NCI-H2081 treated with DMSO at 0.1 percent for 48 hours (cell line): ENCODE measurements at regions not wholly inside any gene's neighbourhood (a gene's known extent, or its start where the extent isn't known, plus 50 kb on each side); places are given as distances from the start of the nearest gene placed in this dataset.
"Not testable (repeated sequence)": the region's sequence is repeated elsewhere in the genome, so short reads cannot be mapped to it uniquely, and the experiment has no call there.

ENCODE experiments used
- DNase-seq: peaks from one replicate; lab custom pipeline; 2025; lab: John Stamatoyannopoulos, UW

DNA sequence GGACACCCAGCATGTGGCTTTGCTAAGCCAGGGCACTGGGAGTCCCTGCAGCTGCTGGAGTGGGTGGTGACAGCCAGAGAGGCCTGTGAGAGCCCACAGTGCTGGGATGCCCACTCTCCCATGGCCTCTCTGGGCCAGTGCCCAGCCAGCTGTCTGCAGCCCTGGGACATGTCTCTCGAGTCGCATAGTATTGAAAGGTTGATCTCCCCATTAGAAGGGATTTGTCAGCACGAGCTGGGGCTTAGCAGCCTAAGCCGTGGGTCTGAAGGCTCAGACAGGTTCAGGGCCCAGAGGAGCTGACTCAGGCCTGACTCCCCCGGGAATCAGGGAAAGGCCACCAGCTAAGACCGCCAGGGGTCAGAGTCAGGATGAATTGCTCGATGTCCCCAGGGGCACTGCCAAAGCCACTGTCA is 53.5 kb downstream of the FOXD2 start:
- DNase-seq: no peak

GRCh38 chr1:47495176-47495713 is 57.4 kb downstream of the FOXD2 start:
- DNase-seq: no peak

- DNase-seq: no peak
These were observed 60.7 kb downstream of the FOXD2 start for GRCh38 chr1:47498551-47498950.

GRCh38 chr1:47501069-47501468 is 63.2 kb downstream of the FOXD2 start:
- DNase-seq: no peak

DNA sequence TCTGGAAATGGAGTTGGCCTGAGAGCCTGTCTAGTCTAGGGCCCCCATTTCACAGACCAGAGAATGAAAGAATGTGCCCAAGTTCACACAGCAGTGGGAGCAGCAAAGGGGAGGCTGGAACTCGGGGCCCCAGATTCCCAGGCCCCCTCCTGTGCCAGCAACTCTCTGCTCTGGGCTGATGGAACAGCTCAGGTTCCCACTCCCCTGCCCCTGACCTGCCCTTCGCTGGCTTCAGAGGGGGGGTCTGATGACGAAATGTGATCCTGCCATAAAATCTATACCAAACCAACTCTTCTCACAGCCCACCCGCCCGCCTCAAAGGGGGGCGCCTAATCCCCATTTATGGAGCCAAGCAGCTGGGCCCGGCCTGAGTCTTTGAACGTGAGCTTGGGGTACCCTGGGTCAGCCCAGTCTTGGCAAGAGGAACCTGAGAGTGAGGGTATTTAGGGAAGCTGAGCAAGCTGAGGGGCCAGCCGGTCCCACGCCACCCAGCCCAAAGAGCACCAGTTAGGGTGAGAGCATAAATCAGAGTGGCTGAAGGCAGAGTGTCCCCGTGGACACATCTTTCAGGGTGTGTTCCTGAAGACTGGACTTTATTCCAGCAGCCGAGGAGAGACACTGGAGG is 65.0 kb downstream of the FOXD2 start:
- DNase-seq: no peak

DNA sequence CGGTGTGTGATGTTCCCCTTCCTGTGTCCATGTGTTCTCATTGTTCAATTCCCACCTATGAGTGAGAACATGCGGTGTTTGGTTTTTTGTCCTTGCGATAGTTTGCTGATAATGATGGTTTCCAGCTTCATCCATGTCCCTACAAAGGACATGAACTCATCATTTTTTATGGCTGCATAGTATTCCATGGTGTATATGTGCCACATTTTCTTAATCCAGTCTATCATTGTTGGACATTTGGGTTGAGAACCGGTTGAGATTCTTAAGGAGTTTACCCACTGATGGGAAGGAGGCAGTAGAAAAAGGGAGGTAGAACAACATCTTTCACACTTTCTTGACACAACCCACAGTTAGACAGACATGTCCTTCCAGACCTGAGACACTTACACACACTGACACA is 67.0 kb downstream of the FOXD2 start:
- DNase-seq: not testable (repeated sequence)

DNA sequence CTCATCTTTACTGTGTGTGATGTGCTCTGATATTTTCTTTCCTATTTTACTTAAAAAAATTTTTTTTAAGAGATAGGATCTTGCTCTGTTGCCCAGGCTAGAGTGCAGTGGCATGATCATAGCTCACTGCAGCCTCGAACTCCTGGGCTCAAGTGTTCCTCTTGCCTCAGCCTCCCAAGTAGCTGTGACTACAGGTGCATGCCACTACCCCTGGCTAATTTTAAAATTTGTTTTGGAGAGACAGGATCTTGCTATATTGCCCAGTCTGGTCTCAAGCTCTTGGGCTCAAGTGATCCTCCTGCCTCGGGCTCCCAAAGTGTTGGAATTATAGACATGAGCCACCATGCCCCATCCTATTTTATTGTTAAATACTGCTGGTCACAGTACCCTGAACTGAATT is 67.4 kb downstream of the FOXD2 start:
- no peak for DNase-seq

- DNase-seq: no peak
These were observed 68.2 kb downstream of the FOXD2 start for GRCh38 chr1:47506053-47506452.

- DNase-seq: no peak
These were observed 69.3 kb downstream of the FOXD2 start for GRCh38 chr1:47507144-47507543.

DNA sequence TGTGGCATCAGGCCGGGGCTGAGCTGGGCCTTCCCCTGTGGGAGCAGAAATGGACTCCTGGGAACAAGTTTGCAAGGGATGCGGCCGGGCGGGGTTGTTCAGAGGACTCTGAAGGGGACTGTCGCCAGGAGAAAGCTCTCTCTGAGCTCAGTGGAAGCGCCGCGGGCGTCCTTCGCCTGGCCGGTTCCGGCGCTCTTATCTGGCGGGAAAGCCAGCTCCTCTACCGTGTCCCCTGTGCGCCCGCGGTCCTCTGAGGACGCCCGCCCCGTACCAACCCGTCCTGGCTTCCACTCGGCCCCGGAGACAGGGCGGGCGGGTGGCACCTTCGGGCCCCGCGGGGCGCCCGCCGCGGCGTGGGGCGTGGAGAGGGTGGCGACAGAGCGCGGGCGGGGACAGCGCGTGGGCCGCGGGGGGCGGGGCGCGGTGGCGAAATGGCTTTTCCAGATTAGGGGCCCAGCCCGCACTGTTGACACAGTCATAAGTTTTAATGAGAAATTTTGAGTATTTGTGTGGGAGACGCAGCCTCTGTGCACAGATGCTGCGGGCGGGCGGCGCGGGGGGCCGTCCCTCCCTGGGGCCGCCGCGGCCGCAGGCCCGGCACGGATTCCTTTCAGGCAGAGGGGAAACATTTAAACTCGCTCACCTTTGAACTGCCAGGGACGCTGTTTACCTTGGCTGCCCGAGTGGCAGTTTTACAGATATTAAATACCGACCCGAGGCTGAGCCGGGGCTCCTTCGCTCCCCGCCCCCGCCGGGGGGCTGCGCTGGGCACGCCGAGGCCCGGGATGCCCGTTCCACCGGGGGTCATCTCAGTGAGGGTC is 70.2 kb downstream of the FOXD2 start:
- DNase-seq: no peak

DNA sequence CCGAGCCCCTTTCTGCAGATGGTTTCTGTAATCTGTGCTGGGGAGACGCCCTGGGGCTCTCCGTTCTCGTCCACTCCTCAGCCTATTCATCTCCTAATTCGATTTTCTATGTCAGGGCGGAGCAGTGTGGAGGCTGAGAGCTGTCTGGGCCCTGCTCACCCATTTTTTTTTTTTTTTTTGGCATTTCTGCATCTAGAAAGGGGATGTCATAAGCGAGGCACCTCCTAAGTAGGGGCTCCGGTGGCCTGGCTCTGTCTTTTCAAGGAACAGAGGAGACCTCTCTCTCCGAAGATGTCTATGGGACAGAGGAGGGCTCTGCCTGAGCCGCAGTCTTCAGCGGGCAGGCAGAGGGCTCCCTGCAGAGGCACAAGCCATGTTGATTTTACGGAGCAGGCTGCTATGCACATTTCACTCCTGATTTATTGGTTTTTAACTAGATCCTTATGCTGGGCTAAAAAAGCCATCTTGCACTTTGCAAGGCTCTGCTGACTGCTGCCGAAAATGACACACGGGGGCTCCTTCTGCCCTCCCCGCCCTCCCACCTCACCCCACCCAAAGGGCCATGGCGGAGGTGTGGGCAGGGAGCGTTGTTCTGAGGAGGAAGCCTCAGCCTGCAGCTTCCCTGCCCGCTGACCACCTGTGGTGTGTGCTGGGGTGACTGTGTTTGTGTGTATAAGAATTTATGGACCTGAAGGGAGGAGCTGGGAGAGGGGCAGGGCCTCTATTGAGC is 71.0 kb downstream of the FOXD2 start:
- DNase-seq: no peak

GRCh38 chr1:47510282-47510811 is 72.5 kb downstream of the FOXD2 start:
- DNase-seq: no peak

DNA sequence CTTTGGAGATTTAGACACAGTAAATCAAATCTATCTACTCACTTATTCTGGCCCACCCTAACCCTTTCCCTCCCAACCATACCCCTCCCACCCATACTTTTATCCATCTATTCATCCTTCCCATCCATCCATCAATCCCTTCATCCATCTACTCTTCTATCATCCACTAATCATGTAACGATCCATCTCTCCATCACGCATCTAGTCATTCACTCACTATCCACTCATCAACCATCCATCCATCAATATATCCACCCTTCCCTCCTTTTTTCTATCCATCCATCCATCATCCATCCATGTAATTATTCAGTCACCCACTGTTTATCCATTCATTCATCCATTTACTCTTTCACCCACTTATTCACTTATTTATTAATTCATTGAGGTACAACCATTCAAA is 74.0 kb downstream of the FOXD2 start:
- DNase-seq: no peak

- no peak for DNase-seq
These were observed 75.5 kb downstream of the FOXD2 start for GRCh38 chr1:47513393-47513792.

- no peak for DNase-seq
These were observed 76.4 kb downstream of the FOXD2 start for GRCh38 chr1:47514229-47514628.

DNA sequence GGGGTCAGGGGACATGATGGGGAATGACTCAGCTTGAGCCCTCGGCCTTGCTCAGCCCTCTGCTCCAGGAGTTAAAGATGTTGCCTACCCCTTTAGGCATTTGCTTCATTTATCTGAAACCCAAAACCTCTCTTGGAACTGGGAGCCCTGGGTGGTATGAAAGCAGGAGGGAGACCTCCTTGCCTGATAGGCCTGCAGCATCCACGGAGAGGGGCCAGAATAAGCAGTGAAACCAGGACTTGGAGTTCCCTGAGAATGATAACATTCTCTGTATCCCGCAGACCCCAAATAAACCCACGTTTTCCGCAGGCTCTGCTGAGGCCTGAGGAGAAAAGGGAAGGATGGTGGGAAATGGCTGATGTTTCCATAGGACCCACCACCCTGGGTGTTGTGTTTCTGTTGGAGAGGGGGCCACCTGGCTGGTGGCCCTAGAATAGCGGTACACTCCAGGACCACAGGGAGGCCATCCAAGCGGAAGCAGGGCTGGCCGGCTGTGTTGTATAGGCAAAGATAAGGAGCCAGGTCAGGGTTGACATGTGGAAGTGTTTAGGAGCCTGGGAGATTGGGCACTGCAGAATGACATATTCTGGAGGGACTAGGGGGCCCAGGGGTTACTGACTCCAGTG is 77.4 kb downstream of the FOXD2 start:
- DNase-seq: no peak

- DNase-seq: no peak
These were observed 80.1 kb downstream of the FOXD2 start for GRCh38 chr1:47517946-47518345.

- DNase-seq: no peak
These were observed 81.6 kb downstream of the FOXD2 start for GRCh38 chr1:47519491-47519890.

DNA sequence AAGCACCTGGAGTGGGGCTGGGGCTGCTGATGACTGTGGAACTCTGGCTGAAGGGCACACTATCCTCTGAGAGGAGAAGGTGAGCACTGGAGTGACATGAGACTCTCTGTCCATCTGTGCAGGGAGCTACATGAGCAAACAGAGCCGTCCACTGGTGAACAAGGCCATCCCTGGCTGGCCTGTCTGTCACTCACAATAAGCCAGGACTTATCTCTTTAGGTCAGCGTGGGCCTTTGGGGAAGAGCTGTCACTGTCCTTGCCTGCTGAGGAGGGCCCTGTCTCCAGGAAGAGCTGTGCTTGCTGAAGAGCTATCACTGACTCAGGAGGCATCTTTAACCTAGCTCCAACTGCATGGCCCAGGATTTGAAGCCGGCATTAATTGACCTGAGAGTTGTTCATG is 82.1 kb downstream of the FOXD2 start:
- DNase-seq: no peak

DNA sequence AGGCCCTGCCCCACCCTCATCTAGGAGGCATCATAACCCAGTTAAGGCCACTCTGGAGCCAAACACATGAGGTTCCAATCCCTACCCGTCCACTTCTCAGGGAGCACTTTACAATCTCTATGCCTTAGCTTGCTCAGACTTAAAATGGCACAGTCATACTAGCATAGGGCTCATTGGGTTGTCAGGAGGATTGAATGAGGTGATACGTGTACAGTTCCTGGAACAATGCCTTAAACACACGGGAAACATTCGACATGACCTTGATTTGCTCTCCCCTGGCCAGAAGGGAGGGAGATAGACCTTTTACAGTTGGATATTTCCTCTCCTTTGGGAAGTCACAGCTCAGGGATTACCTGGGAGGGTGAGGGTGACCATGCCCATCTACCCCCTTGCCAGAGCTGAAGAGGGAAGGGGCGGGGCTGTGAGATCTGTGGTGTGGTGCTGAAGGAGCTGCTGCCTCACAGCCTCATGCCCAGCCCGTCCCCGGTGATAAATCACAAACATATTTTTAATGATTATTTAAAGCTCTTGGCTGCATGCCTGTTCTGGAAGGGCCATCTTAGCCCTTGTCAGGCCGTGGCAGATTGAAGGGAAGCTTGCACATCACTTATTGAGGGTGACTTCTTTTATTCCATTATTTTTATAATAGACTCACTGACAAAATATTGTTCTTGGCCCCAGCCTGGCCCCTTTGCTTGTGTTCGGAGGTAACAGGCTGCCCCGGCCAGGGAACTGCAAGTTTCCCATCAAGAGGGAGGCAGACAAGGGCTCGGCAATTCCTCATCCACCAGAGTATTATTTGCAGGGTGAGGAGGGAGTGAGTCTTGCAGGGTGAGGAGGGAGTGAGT is 83.4 kb downstream of the FOXD2 start:
- DNase-seq: no peak
